ENCODE measurements at regions not wholly inside any gene's neighbourhood (a gene's known extent, or its start where the extent isn't known, plus 50 kb on each side); places are given as distances from the start of the nearest gene placed in this dataset.

DNA sequence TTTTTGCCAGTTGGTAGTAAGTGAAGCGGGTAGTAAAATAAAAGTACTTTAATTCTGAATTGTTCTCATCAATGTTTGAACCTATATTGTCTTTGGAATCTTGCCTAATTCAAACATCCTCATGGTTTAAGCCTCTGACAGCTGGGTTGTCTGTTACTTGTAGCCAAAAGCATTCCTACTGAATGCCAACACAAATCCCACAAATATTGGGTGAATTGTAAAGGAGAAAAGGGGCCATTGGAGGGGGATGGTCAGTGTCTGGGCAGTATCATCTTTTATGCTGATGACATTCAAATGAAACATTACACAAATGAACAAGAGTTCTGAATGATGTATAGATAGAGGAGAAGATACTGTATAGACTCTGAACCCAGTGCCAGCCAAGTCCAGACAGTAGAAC is 309.5 kb downstream of the OSTF1 start:
- in situ Hi-C loops (cut with HindIII; ENCODE audit: low sequenced_read_pairs) = no loop called here

DNA sequence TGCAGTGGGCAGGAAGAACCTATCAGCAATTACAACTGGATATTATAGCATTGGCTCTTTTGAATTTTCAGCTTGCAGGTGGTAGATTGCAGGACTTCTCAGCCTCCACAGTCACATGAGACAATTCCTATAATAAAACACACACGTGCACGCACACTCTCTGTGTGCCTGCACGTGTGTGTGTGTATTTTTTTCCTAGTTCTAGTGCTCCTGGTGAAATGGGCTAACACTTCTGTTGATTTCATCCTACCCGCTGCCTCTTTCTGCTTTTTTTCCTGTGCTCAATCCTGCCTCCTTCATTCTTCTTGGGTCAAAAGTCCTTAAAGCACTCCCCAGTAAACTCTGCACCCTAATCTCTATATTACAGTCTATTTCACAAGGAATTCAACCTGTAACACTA is 320.1 kb downstream of the OSTF1 start:
- in situ Hi-C loops (cut with HindIII; ENCODE audit: low sequenced_read_pairs) = no loop called here

DNA sequence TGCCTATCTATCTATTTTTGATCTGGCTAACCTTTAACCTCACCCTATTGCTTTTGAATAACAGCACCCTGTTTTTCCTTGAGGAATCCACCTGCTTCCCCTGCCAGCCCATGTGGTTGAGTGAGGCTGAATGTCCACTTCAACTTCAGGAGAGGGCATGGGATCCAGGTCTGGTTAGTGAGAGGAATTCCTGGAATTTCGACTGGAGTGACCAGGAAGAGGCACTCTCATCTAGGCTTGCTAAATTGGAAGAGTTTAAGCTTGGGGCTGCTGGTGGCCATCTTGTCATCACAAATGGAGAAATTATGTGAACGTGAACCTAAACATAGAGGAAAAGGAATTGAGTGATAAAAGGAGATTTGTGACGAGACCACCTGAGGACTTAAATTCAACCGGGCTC is 322.1 kb downstream of the OSTF1 start:
- in situ Hi-C loops (cut with HindIII; ENCODE audit: low sequenced_read_pairs) = no loop called here

DNA sequence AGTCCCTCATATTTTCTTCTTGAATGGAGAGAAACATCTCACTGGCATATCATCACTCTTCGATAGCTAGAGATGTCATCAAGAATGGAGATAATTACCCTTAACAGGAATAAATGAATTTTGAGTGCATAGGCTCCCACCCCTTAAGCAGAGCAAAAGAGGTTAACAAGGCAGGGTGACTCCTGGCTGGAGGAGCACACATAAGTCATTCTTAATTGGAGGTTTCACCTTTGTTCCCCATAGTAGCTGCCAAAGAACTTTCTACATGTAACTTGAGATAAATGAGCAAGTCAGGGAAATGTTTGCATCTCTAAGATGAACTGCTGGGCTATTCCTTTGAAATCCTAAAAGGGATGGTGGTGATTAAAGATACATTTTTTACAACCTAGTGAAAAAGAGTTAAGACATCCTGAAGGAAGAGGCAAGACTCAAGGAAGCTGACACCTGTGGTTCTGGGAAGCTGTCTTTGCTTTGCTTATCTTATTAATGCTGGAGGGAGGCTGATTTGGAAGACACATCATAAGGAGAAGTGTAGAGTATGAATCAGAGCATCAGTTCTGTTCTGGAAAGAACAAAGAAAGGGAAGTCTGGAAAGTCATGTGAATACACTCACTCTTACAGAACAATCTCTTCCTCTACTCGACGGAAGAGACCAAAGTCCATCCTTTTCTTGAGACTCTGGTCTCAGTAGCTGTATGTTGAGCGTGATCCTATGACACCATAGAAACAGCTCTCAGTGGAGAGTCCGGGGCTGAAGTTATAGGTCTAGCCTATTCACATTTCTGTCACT is 326.3 kb downstream of the OSTF1 start:
- in situ Hi-C loops (cut with HindIII; ENCODE audit: low sequenced_read_pairs) = no loop called here

DNA sequence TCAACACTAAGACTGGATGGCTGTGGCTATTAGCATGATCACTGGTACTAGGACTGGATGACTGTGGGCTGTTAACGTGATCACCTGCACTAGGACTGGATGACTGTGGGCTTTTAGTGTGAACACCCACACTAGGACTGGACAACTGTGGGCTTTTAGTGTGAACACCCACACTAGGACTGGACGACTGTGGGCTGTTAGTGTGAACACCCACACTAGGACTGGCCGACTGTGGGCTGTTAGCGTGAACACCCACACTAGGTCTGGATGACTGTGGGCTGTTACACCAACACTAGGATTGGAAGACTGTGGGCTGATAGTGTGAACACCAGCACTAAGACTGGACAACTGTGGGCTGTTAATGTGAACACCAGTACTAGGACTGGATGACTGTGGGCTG is 329.2 kb downstream of the OSTF1 start:
- in situ Hi-C loops (cut with HindIII; ENCODE audit: low sequenced_read_pairs) = no loop called here

DNA sequence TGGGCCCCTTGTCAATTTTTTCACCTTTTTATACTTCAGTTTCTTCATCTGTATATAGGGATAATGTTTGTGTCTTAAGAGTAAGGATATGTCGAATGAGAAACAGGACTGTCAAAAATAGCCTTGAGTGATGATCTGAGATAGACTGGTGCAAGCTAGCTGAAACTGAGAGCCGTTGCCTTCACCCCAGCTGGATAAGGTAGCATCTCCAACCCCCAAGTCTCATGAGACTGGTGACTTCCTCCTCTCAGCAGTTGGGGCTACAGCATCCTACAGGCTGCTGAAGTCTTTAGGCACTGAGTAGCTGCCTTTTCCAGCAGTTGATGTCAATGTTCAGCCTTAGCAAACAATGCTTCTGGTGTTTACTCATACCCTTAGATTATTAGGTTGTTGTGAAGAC is 330.2 kb downstream of the OSTF1 start:
- in situ Hi-C loops (cut with HindIII; ENCODE audit: low sequenced_read_pairs) = no loop called here

DNA sequence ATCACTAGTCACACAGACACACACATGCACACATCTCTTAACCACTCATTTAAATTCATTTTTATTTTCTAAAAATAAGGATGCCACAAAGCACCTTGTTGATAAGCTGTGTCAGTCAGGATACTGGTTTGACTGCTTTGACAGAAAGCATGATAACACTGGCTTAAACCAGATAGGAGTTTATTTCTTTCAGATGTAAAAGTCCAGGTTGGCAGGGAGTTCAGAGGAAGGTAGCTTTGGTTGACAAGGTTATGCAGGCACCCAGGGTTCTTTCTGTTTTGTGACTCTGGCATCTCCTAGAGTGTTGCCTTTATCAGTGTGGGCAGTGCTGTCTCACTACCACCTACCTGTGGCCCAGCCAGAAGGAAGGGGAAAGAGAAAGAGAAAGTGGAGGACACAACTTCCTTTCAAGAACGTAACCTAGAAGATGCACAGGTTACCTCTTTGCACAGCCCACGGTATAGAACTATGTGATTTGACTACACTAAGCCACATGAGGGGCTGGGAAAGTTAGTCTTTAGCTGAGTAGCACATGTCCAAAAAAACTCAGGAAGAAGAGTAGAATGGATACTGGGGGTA is 334.7 kb downstream of the OSTF1 start:
- in situ Hi-C loops (cut with HindIII; ENCODE audit: low sequenced_read_pairs) = no loop called here

DNA sequence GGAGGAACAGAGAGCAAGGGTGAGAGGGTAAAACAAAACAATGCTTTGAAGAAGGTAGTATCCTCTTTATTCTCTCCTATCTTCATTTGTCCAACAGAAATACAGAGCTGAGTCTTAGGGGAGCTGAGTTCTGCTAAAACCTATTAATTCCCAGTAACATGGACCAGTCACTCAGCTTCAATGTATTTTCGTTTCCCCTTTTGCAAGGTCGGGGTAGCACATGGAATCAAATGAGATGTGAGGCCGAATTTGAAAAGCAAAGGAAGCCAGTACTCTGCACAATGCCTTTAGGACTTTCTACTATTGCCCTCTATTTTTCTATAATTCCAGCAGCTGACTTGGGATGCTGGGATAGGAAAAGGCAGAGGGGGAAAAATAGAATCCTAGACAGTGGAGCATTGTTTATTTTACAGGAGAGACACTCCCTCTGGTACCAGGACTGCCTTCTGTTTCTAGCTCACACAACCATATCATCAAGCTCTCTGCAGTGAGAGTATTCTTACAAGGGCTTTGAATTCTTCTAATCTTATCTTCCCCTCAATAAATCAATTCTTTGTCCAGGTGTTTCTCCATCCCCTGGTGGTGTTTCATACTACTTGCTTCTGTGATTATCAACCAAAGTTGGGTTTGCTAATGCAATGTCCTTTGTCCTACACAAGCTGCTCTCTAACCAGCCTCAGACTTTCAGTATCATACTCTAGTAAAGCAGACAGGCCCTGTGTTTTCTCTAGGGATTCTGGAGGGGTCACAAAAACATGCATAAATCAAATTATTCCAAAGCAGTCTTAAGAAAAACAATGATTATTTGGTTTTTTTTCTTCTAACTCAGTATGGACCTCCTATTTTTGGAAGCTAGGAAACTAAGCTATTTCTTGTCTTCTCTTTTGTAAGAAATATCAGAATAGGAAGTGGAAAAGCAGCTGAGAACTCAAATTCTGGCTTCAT is 341.5 kb downstream of the OSTF1 start:
- in situ Hi-C loops (cut with HindIII; ENCODE audit: low sequenced_read_pairs) = no loop called here

DNA sequence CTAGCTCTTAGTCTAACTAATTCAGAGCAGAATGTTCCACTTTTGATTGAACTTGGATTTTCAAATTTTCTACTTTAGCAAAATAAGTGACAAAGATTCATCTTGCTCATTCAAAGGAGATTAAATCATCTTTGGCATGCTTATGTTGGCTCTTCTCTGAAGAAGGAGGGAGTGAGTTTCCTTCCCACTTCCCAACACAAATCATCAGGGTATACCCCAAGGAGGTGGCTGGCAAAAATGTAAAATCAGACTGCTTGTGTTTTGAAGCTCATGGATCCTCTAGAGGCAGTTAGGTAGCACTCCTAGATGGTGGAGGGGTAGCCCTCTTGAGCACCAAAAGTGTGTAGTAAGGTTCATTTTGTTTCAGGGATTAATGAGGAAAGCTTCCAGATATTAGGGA is 343.1 kb downstream of the OSTF1 start:
- in situ Hi-C loops (cut with HindIII; ENCODE audit: low sequenced_read_pairs) = no loop called here

DNA sequence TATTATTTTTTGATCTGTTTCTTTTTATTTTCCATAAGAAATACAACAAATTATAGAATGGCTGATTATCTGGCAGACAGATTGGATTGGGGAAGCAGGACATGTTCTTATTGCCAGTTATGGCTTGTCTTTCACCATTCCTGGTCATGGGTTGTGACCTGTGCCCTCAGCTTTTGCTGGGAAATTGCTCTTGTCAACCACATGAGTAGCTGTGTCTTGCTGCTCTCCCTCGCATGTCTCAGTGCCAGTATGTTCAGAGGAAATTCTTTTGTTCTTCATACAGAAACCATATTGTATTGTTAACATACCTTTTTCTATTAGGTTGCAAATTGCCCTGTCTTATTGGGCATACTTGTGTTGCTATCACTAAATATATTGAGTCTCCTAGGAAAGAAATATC is 344.1 kb downstream of the OSTF1 start:
- in situ Hi-C loops (cut with HindIII; ENCODE audit: low sequenced_read_pairs) = no loop called here

DNA sequence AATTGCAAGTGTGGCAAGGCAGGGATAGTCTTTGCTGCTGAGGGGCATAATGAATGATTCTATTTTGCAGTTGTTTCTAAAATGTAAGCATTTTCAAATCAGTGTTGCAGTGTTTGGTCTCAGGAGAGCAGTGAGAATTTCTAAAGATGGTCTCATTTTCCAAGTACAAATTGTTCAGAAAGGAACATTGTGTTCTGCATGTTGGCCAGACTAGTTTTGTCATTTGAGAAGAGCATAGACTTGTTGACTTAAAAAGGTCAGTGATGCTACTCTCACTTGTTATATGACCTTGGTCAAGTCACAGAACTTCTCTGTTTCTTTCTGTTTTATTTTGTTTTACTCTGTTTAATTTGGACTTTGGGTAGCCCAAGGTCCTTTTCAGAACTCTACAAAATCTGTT is 344.6 kb downstream of the OSTF1 start:
- in situ Hi-C loops (cut with HindIII; ENCODE audit: low sequenced_read_pairs) = no loop called here

DNA sequence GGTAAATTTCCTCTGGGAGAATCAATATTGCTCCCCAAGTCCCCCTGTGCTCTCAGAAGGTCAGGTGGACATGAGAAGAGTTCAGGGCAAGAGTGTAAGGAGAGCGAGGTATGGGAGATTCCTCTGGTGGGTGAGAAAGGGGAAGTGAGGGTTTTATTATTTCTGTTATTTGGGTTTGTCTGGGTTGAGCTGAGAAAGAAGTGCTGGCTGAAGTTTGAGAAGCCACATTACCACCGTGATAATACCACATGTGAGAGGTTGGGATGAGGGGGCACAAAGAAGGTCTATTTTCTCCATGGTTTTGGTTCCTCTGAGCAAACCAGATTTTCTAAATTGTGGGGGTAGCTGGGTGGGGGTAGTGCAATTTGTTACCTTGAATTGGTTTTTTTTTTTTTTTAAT is 350.4 kb downstream of the OSTF1 start:
- in situ Hi-C loops (cut with HindIII; ENCODE audit: low sequenced_read_pairs) = no loop called here

DNA sequence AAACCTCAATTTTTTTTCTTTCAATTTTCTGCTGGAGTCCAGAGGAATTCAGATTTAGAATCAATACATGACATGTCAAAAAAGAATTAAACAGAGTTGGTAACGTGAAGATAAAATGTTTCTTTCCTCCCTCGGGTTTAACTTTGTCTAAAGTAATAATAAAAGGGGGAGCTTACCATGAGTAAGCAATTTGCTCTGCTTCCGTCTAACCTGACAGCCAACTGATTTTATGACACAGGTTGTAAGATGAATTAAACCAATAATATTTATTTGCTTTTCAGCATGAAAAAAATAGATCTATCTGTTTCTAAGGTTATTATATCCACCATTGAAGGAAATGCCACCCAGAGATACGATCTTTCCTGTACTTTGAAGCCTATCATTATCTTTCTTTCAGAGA is 352.6 kb downstream of the OSTF1 start:
- in situ Hi-C loops (cut with HindIII; ENCODE audit: low sequenced_read_pairs) = no loop called here

DNA sequence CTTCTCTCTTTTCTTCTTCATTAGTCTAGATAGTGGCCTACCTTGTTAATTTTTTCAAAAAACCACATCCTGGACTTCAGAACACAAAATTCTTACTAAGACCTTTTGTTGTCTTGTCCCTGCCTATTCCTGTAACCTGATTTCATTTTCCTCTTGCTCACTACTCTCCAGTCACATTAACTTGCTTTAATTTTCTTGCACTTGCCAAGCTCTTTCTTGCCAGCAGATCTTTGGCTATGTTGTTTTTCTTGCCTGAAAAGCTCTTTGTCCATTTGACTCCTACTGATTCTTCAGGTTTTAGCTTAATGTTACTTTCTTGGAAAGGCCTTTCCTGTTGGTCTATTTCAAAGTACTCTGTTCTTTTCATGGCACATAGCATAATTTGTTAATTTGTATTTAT is 356.8 kb downstream of the OSTF1 start:
- in situ Hi-C loops (cut with HindIII; ENCODE audit: low sequenced_read_pairs) = no loop called here

DNA sequence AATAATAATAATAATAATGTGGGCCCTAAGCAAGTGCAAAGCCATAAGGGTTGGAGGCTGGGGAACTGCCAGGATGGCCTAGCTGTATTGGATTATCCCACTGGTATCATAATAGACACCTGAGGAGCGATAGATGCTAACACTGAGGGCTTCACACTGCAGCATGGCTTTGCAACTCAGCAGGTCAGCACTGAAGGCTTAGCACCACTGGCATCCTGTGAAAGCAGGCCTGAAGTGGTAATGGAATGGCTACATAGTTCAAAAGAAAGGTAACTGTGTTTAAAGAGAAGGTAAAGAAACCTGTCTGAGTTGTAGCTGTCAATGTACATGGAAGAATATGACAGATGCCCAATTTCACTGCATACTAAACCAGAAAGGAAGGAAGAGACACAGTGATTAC is 359.0 kb downstream of the OSTF1 start:
- in situ Hi-C loops (cut with HindIII; ENCODE audit: low sequenced_read_pairs) = no loop called here

DNA sequence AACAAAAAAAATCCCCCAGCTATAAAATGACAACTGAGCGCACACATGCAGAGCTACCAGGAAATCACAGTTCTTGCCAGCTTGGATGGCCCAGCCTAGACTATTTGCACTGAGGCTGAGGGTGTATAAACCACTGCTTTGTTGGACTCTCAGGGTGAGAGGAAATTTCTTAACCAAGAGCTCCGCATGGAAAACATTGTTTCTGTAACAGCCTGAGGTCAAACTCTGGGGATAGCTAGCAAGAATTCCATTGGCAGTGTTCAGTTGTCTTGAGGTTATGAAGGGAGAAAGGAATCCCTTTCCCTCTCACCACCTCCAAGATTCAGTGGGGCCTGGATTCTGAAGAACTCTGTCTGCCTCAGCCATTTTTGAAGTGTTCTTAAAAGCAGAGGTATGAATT is 360.0 kb downstream of the OSTF1 start:
- in situ Hi-C loops (cut with HindIII; ENCODE audit: low sequenced_read_pairs) = no loop called here

DNA sequence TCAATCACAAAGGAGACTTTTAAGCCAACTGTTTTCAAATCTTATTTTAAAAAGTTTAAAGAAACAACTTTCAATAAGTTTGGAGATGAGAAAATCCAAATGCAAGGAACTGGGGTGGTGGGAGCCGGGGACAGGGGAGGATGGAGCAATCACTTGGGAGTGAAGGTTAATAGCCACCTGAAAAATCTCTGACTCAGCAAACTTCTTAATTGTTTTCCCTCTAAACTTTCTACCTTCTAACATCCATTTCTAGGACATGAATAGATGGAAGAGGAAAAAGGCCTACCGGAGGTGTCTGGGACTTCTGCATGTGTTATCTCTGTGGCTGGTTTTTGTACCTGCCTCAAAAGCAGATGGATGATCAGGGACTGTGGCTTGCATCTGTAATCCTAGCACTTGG is 360.6 kb downstream of the OSTF1 start:
- in situ Hi-C loops (cut with HindIII; ENCODE audit: low sequenced_read_pairs) = no loop called here

DNA sequence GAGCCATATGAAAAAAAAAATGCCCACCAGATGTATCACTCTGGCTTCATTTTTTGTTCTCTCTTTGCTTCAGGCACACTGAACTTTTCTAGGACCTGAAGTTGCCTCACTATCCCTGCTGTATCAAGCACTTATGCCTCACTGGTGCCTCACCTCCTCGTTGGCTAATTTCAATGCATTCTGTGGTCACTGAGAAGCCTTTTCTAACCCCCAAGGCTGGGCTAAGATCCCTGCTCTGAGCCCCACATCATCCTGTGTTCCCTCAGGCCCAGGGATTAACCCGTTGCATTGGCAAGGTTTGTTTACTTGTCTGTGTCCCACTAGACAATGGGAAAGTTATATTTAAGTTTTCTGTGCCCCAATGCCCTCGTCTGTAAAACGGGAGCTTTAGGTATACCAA is 362.7 kb downstream of the OSTF1 start:
- in situ Hi-C loops (cut with HindIII; ENCODE audit: low sequenced_read_pairs) = no loop called here

DNA sequence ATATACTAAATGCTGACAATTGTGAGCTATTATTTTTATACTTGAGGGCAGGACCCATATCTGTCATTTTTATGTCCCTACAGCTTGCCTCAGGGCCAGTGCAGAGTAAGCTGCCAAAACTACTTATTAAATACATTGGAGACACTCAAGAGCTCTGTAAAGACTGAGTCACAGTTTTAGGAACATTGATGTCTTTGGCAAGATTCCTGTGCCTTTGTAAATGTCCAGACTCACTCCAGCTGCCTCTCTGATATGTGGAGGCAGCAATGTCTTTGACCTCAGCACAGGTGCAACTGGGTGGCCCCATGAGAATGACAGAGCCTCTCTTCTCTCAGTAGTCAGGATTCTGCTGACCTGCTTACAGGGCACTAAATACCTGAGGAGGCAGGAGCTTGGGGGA is 363.2 kb downstream of the OSTF1 start:
- in situ Hi-C loops (cut with HindIII; ENCODE audit: low sequenced_read_pairs) = no loop called here

DNA sequence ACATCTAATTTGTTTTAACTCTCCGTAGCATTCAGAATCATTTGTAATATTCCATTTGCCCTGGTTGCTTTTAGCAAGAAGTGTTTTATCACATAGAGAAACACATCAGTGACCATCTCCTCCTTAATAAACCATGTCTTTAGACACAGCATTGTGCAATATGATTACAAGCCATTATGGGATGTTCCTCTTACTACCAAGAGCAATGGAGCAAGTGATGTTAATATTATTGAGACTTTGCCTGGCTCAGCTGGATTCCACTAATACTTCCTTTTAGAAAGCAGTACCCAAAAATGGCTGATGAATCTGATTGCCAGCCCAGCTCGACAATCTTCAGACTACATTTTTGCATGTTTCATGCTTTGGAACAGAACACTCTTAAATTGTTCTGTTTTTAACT is 364.2 kb downstream of the OSTF1 start:
- in situ Hi-C loops (cut with HindIII; ENCODE audit: low sequenced_read_pairs) = no loop called here

DNA sequence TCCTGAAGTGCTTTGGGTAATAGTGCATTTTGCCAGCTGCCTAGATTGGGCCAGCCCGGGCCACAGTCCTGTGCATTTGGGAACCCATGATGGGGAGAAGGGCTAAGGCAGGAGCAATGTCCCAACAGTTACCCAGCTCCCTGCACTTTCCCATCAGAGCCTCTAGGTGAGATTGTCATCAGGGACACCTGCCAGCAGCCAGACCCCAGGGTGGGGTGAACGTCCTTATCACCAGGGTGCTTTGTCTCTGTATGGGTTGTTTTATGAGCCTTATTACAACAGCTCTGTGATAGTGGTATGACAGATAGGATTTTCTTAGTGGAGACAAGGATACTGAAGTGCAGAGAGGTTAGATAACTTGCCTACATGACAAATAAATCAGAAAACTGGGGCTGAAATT is 365.7 kb downstream of the OSTF1 start:
- in situ Hi-C loops (cut with HindIII; ENCODE audit: low sequenced_read_pairs) = no loop called here

DNA sequence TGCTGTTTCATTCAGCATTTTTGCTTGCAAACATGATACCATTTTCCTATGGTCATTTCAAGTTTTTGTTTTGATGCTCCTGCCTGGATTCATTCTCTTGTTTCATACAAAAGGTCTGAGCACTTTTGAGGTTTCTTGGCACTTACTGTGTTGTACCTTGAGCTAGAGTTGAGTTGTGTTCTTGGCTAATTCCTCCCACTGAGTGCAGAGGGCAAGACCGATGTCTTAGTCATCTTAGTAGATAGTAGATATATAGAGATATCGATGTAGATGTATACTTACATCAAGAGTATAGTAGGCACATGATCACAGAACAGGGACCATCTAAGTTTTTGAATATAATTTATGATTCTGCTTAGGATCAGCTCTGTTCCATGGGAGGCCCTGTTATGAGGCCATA is 366.6 kb downstream of the OSTF1 start:
- in situ Hi-C loops (cut with HindIII; ENCODE audit: low sequenced_read_pairs) = no loop called here

Measured in DLD1 (cell line).